Globus pallidus (tissue), 1 donor: ENCODE measurements at regions not wholly inside any gene's neighbourhood (a gene's known extent, or its start where the extent isn't known, plus 50 kb on each side); places are given as distances from the start of the nearest gene placed in this dataset.

Experiments used
- DNase-seq: peaks from one replicate; pipeline ENCODE4 v3.0.0-alpha.2; 2015; ENCODE audit warnings: low spot score

GRCh38 chr16:11440657-11441012, 95.4 kb downstream of the RMI2 start:
- no peak for DNase-seq

- no peak for DNase-seq
Measured at GRCh38 chr16:11445486-11445885, 100.2 kb downstream of the RMI2 start.

- DNase-seq, result no peak
Measured at GRCh38 chr16:11446566-11447119, 101.4 kb downstream of the RMI2 start.

GRCh38 chr16:11447272-11447671, 102.0 kb downstream of the RMI2 start:
- DNase-seq, result no peak

DNA sequence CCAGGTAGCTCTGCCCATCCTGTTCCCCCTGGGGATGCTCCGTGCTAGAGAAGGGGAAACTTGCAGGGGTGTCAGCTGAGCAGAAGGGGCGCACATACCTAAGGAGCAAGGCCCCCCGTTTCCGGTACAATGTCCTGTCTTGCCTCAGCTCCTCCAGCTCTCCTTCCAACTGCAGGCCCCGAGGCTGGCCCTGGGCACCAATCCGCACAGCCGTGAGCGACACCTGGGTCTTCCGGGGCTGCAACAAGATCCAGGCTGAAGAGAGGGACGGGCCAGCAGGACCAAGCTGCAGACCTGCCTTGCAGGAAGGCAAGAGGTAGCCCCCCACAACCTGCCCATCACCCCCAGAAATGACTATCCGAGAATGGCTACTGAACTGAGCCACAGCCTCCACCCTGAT, 102.6 kb downstream of the RMI2 start:
- no peak for DNase-seq

GRCh38 chr16:11448796-11449416, 103.6 kb downstream of the RMI2 start:
- no peak for DNase-seq

DNA sequence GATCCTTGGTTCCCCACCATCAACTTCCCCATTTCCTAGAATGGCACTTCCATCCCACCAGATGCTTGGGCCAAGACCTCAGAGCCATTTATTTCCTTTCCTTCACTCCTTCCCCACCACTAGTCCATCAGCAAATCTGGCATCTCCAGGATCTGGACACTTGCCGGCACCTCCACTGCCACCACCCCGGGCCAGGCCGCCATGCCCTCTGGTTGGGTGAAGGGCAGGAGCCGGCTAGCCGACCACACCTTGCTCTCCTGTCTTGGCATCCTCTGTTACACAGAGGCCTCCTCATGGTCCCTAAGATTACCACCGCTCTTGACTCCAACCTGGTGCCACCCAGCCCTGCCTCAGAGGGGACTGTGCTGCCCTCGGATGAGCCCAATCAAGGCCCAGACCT, 104.5 kb downstream of the RMI2 start:
- no peak for DNase-seq

GRCh38 chr16:11450136-11450535, 104.9 kb downstream of the RMI2 start:
- DNase-seq, result no peak

GRCh38 chr16:11452298-11452697, 107.0 kb downstream of the RMI2 start:
- DNase-seq, result no peak

- DNase-seq, result no peak
Measured at GRCh38 chr16:11452746-11453389, 107.6 kb downstream of the RMI2 start.

GRCh38 chr16:11456741-11457140, 111.5 kb downstream of the RMI2 start:
- DNase-seq, result no peak

DNA sequence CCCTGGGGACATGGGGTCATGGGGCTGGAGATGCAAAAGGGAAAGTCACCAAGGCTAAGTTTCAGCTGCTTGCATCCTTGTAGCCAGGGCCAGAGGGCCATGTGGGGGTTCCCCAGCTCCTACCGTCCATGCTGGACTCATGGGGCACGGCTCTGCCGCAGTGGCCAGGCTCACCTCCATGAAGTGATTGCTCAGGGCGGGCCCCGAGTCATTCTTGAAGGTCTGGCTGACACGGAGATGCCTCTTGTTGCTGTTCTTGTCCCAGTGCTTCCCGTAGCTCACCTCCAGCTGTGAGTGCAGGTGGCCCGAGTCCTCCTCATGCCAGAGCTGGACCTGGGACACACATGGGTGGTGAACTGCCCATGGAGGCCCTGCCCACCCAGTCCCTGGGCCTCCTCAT, 114.5 kb downstream of the RMI2 start:
- no peak for DNase-seq

GRCh38 chr16:11460820-11461594, 115.7 kb downstream of the RMI2 start:
- DNase-seq, result no peak

GRCh38 chr16:11461595-11461990, 116.3 kb downstream of the RMI2 start:
- DNase-seq, result no peak

GRCh38 chr16:11462036-11462435, 116.8 kb downstream of the RMI2 start:
- DNase-seq, result no peak

DNA sequence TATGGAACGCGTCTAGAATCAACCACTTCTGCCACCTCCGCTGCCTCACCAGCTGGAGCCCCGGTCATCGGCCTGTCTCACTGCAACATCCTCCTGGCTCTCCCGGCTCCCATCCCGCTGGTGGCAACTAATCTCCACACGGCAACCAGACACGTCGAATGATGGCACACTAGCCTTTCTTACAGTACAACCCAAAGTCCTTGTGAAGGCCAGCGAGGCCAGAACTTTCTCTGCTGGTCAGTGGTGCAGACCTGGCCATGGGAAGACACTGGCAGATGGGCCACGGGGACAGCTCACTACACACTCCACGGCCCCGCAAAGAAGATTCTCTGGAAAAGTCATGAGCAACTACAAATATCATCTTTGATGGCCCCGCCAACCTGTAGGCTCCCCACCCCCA, 117.6 kb downstream of the RMI2 start:
- DNase-seq, result no peak

GRCh38 chr16:11464241-11464640, 119.0 kb downstream of the RMI2 start:
- no peak for DNase-seq

- DNase-seq, result no peak
Measured at GRCh38 chr16:11465675-11466074, 120.4 kb downstream of the RMI2 start.

GRCh38 chr16:11470676-11471415, 115.9 kb downstream of the LITAF start:
- DNase-seq, result no peak

DNA sequence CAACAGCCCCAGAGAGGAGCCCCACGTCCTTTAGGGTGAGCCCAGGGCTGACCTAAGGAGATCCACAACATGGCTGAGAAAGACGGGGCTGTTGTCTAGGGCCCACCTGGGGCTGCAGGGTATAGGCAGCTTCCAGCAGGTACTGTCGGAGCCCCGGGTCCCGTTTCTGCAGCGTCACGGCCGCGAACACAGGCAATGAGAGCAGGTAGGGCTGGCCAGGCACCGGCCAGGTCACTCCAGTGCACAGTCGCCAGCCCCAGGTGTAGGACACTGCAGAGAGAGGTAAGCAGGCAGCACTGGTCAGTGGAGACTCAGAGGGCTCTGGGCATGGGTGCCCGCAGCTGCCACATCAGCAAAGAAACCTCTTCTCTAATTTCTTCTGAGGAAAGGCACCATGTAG, 115.2 kb downstream of the LITAF start:
- DNase-seq, result no peak

DNA sequence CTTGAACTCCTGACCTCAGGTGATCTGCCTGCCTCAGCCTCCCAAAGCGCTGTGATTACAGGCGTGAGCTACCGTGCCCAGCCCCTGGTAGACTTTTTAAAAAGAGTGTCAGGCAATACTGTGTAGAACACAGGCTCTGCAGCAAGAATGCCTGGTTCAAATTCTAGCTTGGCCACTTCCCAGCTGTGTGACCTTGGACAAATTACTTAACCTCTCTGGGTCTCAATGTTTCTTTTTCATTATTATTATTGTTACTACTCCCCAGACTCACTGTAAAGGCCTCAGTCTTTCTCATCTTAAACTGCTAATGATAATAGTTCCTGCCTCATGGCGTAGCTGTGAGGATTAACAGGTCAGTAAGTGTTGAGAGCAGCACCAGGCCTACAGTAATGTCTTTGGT, 114.3 kb downstream of the LITAF start:
- DNase-seq, result no peak

DNA sequence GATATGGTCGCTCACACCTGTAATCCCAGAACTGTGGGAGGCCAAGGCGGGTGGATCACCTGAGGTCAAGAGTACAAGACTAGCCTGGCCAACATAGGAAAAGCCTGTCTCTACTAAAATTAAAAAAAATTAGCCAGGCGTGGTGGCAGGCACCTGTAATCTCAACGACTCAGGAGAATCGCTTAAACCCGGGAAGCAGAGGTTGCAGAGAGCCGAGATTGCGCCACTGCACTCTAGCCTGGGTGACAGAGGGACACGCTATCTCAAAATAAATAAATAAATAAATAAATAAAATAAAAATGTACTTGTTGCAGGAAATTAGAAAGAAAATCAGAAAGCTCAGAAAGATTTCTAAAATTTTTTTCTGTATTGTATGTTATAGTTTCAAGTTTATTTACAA, 113.9 kb downstream of the LITAF start:
- DNase-seq, result no peak
